ENCODE measurements at regions not wholly inside any gene's neighbourhood (a gene's known extent, or its start where the extent isn't known, plus 50 kb on each side); places are given as distances from the start of the nearest gene placed in this dataset.
"Not testable (repeated sequence)": the region's sequence is repeated elsewhere in the genome, so short reads cannot be mapped to it uniquely, and the experiment has no call there.

GRCh38 chr5:92255605-92256004 lies 872.5 kb upstream of the ARRDC3 start:
- not testable (repeated sequence) for DNase-seq

GRCh38 chr5:92248518-92248917 lies 865.4 kb upstream of the ARRDC3 start:
- DNase-seq, result no peak

- no peak for DNase-seq
These were observed 859.1 kb upstream of the ARRDC3 start for GRCh38 chr5:92242170-92242569.

- no peak for DNase-seq
These were observed 854.8 kb upstream of the ARRDC3 start for GRCh38 chr5:92237896-92238295.

- DNase-seq, result no peak
These were observed 839.3 kb upstream of the ARRDC3 start for GRCh38 chr5:92222449-92222848.

- not testable (repeated sequence) for DNase-seq
These were observed 833.7 kb upstream of the ARRDC3 start for GRCh38 chr5:92216852-92217251.

GRCh38 chr5:92215116-92215515 lies 832.0 kb upstream of the ARRDC3 start:
- no peak for DNase-seq

GRCh38 chr5:92208265-92208664 lies 825.1 kb upstream of the ARRDC3 start:
- DNase-seq, result no peak

- no peak for DNase-seq
These were observed 824.0 kb upstream of the ARRDC3 start for GRCh38 chr5:92207151-92207550.

- no peak for DNase-seq
These were observed 823.6 kb upstream of the ARRDC3 start for GRCh38 chr5:92206681-92207080.

GRCh38 chr5:92199035-92199434 lies 815.9 kb upstream of the ARRDC3 start:
- not testable (repeated sequence) for DNase-seq

GRCh38 chr5:92181656-92182055 lies 798.5 kb upstream of the ARRDC3 start:
- DNase-seq, result no peak

- DNase-seq, result no peak
These were observed 797.3 kb upstream of the ARRDC3 start for GRCh38 chr5:92180391-92180790.

GRCh38 chr5:92179651-92180050 lies 796.5 kb upstream of the ARRDC3 start:
- DNase-seq, result no peak

- no peak for DNase-seq
These were observed 794.9 kb upstream of the ARRDC3 start for GRCh38 chr5:92177926-92178487.

GRCh38 chr5:92163906-92164305 lies 780.8 kb upstream of the ARRDC3 start:
- DNase-seq, result no peak

- no peak for DNase-seq
These were observed 764.7 kb upstream of the ARRDC3 start for GRCh38 chr5:92147798-92148197.

- DNase-seq, result no peak
These were observed 764.1 kb upstream of the ARRDC3 start for GRCh38 chr5:92147266-92147665.

- no peak for DNase-seq
These were observed 762.7 kb upstream of the ARRDC3 start for GRCh38 chr5:92145852-92146251.

GRCh38 chr5:92144824-92145223 lies 761.7 kb upstream of the ARRDC3 start:
- no peak for DNase-seq

GRCh38 chr5:92132294-92132908 lies 749.3 kb upstream of the ARRDC3 start:
- DNase-seq, result not testable (repeated sequence)

- no peak for DNase-seq
These were observed 743.1 kb upstream of the ARRDC3 start for GRCh38 chr5:92126182-92126581.

- DNase-seq, result no peak
These were observed 736.0 kb upstream of the ARRDC3 start for GRCh38 chr5:92119110-92119509.

- no peak for DNase-seq
These were observed 723.7 kb upstream of the ARRDC3 start for GRCh38 chr5:92106808-92107207.

- DNase-seq, result no peak
These were observed 721.0 kb upstream of the ARRDC3 start for GRCh38 chr5:92104126-92104525.

All from fibroblast of skin of scalp (primary cell).